CD14-positive monocyte (primary cell): ENCODE measurements at regions not wholly inside any gene's neighbourhood (a gene's known extent, or its start where the extent isn't known, plus 50 kb on each side); places are given as distances from the start of the nearest gene placed in this dataset.

Experiments
- DNase-seq, 3 donors: peaks; one replicate each; pipeline ENCODE4 v3.0.0-alpha.2; 2011 to 2022
- H2AFZ ChIP-seq: 2 replicates; pipeline ENCODE4 v1.6.0; 2012; ENCODE audit warnings: mild to moderate bottlenecking, low read depth, low read length, inconsistent platforms; ENCODE audit not compliant: insufficient read depth, poor library complexity, severe bottlenecking
- H3K27ac ChIP-seq, 2 donors: 1 replicate in 1 of 2; 2 replicates in 1 of 2; pipeline ENCODE4 v1.5.1; 2012 to 2013; ENCODE audit warnings: low read length in 2 of 2, control low read depth in 1 of 2, inconsistent platforms in 1 of 2, low read depth in 1 of 2, mild to moderate bottlenecking in 1 of 2
- H3K27me3 ChIP-seq, 2 donors: one replicate each; pipeline versions ENCODE4 v1.6.0 to v1.6.1; 2011 to 2013; ENCODE audit warnings: low read length in 2 of 2; ENCODE audit not compliant: control insufficient read depth in 2 of 2, insufficient read depth in 2 of 2
- H3K36me3 ChIP-seq, 2 donors: replicated peaks in 1 of 2; 1 replicate in 1 of 2; 2 replicates in 1 of 2; pipeline versions ENCODE4 v1.5.1 to v1.6.1; 2012 to 2013; ENCODE audit warnings: low read length in 2 of 2, control low read depth in 1 of 2, inconsistent platforms in 1 of 2, mild to moderate bottlenecking in 1 of 2; ENCODE audit not compliant: insufficient read depth in 2 of 2, control insufficient read depth in 1 of 2
- H3K4me1 ChIP-seq, 2 donors: 1 replicate in 1 of 2; 2 replicates in 1 of 2; pipeline versions ENCODE4 v1.5.1 to v1.6.1; 2012 to 2013; ENCODE audit warnings: low read length in 2 of 2, control low read depth in 1 of 2, inconsistent platforms in 1 of 2, mild to moderate bottlenecking in 1 of 2, moderate library complexity in 1 of 2; ENCODE audit not compliant: insufficient read depth in 2 of 2, control insufficient read depth in 1 of 2
- H3K4me2 ChIP-seq: replicated peaks from 2 replicates; pipeline ENCODE3; 2012; ENCODE audit warnings: low read length, moderate library complexity, mild to moderate bottlenecking; ENCODE audit not compliant: poor library complexity, severe bottlenecking; ENCODE audit errors: extremely low read depth
- H3K4me3 ChIP-seq, 3 experiments: fragments of 200-600 bp in 1 of 3; sonication (generic) in 1 of 3; replicated peaks in 1 of 3; 1 replicate in 2 of 3; 2 replicates in 1 of 3; pipeline ENCODE4 v1.5.1; 2011 to 2013; ENCODE audit warnings: low read length in 3 of 3, mild to moderate bottlenecking in 3 of 3, control low read depth in 2 of 3, low read depth in 2 of 3, inconsistent platforms in 1 of 3, moderate library complexity in 1 of 3
- H3K79me2 ChIP-seq: 2 replicates; pipeline ENCODE4 v1.6.0; 2012; ENCODE audit warnings: mild to moderate bottlenecking, control low read depth, inconsistent platforms, low read length, moderate library complexity; ENCODE audit not compliant: insufficient read depth
- H3K9ac ChIP-seq: 2 replicates; pipeline ENCODE4 v1.6.0; 2017; ENCODE audit warnings: low read length, mild to moderate bottlenecking; ENCODE audit not compliant: insufficient read depth, poor library complexity, severe bottlenecking
- H3K9me3 ChIP-seq, 2 donors: replicated peaks in 1 of 2; 1 replicate in 1 of 2; 2 replicates in 1 of 2; pipeline versions ENCODE4 v1.5.1 to v1.6.1; 2012 to 2013; ENCODE audit warnings: low read length in 2 of 2, control low read depth in 1 of 2; ENCODE audit not compliant: control insufficient read depth in 1 of 2, insufficient read depth in 1 of 2
- H4K20me1 ChIP-seq: 2 replicates; pipeline ENCODE4 v1.6.0; 2012; ENCODE audit warnings: mild to moderate bottlenecking, low read length, control low read depth, moderate library complexity; ENCODE audit not compliant: insufficient read depth
- H3K27ac Mint-ChIP-seq, 7 donors: one replicate each; pipeline ENCODE4 v1.8.0; 2020; ENCODE audit warnings: mild to moderate bottlenecking in 7 of 7, mixed read lengths in 7 of 7, moderate library complexity in 6 of 7, inconsistent platforms in 2 of 7
- H3K27me3 Mint-ChIP-seq, 3 donors: one replicate each; pipeline ENCODE4 v1.8.0; 2021 to 2022; ENCODE audit warnings: low read depth in 3 of 3, mild to moderate bottlenecking in 3 of 3, mixed read lengths in 3 of 3, moderate library complexity in 3 of 3, inconsistent platforms in 1 of 3
- H3K36me3 Mint-ChIP-seq, 2 donors: one replicate each; pipeline ENCODE4 v1.8.0; 2020; ENCODE audit warnings: mixed read lengths in 2 of 2, inconsistent platforms in 1 of 2, mild to moderate bottlenecking in 1 of 2
- H3K4me1 Mint-ChIP-seq: one replicate; pipeline ENCODE4 v1.8.0; 2020; ENCODE audit warnings: mild to moderate bottlenecking, mixed read lengths
- H3K4me3 Mint-ChIP-seq, 2 donors: one replicate each; pipeline ENCODE4 v1.8.0; 2020; ENCODE audit warnings: mild to moderate bottlenecking in 2 of 2, mixed read lengths in 2 of 2, moderate library complexity in 1 of 2
- H3K9me3 Mint-ChIP-seq, 7 donors: one replicate each; pipeline ENCODE4 v1.8.0; 2020 to 2022; ENCODE audit warnings: mixed read lengths in 7 of 7, mild to moderate bottlenecking in 6 of 7, moderate library complexity in 6 of 7, inconsistent platforms in 2 of 7
- CTCF ChIP-seq: fragments of 200-600 bp; IDR thresholded peaks from one replicate; pipeline ENCODE4 v1.8.0; 2022; ENCODE audit warnings: antibody characterized with exemption, mild to moderate bottlenecking
- WGBS: methylation state at CpG from one replicate; pipeline ENCODE4 v1.1.5; 2013; ENCODE audit warnings: missing lambda C conversion rate; ENCODE audit not compliant: insufficient coverage; 5-methylcytosine and 5-hydroxymethylcytosine counted together
- intact Hi-C, 2 donors: fragments of 100-400 bp; cut with micrococcal nuclease; formaldehyde crosslinking; loops; one replicate each; pipeline versions ENCODE4 v1.15.0 to v1.15.1; 2023

GRCh38 chr7:25860275-25861163 lies 291.5 kb upstream of the NFE2L3 start:
- H3K36me3 Mint-ChIP-seq = peaks cover 28 to 30% of the 10 kb centered on the region in 2 donors

More at GRCh38 chr7:25860275-25861163, 291.5 kb upstream of the NFE2L3 start:
- DNase-seq = no peak
- Histone ChIP-seq H2AFZ (no peak overlapping the region), H3K4me1 (peaks cover 34 to 35% of the 10 kb centered on the region in 2 donors), H3K27ac (no peak overlapping the region), H3K9me3 (peaks cover 41 to 83% of the 10 kb centered on the region in 2 donors), H3K9ac (no peak overlapping the region), H3K4me3 (no peak overlapping the region), H3K27me3 (peaks cover 93 to 100% of the 10 kb centered on the region in 2 donors), H3K4me2 (no peak overlapping the region), H4K20me1 (no peaks in the 10 kb centered on the region), H3K79me2 (no peaks in the 10 kb centered on the region), H3K36me3 (no peaks in the 10 kb centered on the region)
- Mint-ChIP-seq H3K4me3 (no peak overlapping the region), H3K27ac (no peak overlapping the region), H3K9me3 (peaks cover 0 to 40% (median 9%) of the 10 kb centered on the region in 7 donors), H3K4me1 (peaks cover 31% of the 10 kb centered on the region), H3K27me3 (peaks cover 8 to 9% (median 8%) of the 10 kb centered on the region in 3 donors)
- intact Hi-C loops = loop anchor here (5.0 kb wide), 4 partner anchors 1292 to 1312 kb away; partner anchors contain the start of genes HOXA10 (in 1 of the 2), HOXA3 (in 1 of the 2), HOXA7 (in 1 of the 2) and HOXA9 (in 1 of the 2)
- 8% methylated on average over 26 of the region's 36 CpGs for WGBS
- no peak for TF ChIP-seq CTCF
